ENCODE measurements at regions not wholly inside any gene's neighbourhood (a gene's known extent, or its start where the extent isn't known, plus 50 kb on each side); places are given as distances from the start of the nearest gene placed in this dataset.

GRCh38 chr4:166182145-166182544, 309.1 kb downstream of the TLL1 start:
- TF ChIP-seq CTCF (IDR thresholded peaks at IDR 0.05): no peak
- TF ChIP-seq POLR2AphosphoS5 (IDR thresholded peaks at IDR 0.05): no peak
- TF ChIP-seq POLR2A (IDR thresholded peaks at IDR 0.05): no peak
- no peak for TF ChIP-seq EP300 (IDR thresholded peaks at IDR 0.05; ENCODE audit: low read depth)
